GM13976 (cell line): ENCODE measurements at regions not wholly inside any gene's neighbourhood (a gene's known extent, or its start where the extent isn't known, plus 50 kb on each side); places are given as distances from the start of the nearest gene placed in this dataset.
"Not testable (repeated sequence)": the region's sequence is repeated elsewhere in the genome, so short reads cannot be mapped to it uniquely, and the experiment has no call there.

Experiments
- DNase-seq: peaks from one replicate; pipeline ENCODE4 v3.0.0; 2012; ENCODE audit warnings: low spot score
- CTCF ChIP-seq: IDR thresholded peaks from 2 replicates; pipeline ENCODE4 v1.5.1; 2012; ENCODE audit warnings: borderline replicate concordance, mild to moderate bottlenecking; ENCODE audit not compliant: insufficient read depth; ENCODE audit errors: extremely low read depth, missing control alignments, control extremely low read depth
- in situ Hi-C: fragments of 300-500 bp; cut with MboI; formaldehyde crosslinking; loops from one replicate; pipeline ENCODE4 v1.12.0; 2022; ENCODE audit warnings: low sequenced_read_pairs, mixed read lengths, inconsistent platforms; ENCODE audit not compliant: unreplicated experiment

DNA sequence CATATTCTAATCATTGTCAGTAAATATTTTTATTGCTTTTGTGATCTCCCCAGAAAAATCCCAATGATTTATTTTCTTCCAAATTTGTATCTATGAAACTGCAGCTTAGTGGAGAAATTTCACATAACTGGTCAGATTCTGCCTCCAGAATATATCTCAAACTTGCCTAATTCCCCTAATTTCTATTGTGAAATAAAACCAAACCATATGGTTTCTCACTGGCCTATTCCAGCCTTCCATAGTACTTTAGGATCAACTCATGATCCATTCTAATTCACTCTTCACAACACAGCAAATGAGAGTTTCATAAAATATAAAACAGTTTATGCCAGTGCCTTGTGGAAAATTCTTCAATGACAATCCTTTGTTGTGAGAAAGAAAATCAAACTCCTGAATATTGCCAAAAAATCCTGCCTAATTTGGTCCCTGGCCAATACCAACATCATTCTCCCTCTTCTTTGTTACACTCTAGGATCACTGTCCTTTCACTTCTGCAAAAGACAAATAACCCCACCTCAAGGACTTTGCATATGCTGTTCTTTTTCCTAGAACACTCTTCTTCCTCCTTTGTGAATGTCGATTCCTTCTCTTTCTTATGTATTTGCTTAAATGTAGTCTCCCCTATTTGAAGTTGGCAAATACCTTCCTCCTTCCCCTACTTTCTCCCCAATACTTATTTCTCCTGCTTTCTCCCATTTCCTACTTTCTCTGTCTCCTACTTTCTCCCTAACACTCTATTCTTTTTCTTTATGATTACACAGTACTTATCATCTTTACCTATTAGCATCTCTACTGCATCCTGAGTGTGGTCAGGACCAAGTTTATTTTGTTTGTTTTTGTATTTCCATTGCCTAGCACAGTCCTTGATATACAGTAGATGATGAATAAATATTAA is 587.5 kb downstream of the RFPL4B start:
- in situ Hi-C loops, result no loop called here
- no peak for DNase-seq
- TF ChIP-seq CTCF, result no peak

- TF ChIP-seq CTCF, result no peak
- no peak for DNase-seq
- in situ Hi-C loops, result no loop called here
Observed at GRCh38 chr6:112935402-112936078, 588.4 kb downstream of the RFPL4B start.

DNA sequence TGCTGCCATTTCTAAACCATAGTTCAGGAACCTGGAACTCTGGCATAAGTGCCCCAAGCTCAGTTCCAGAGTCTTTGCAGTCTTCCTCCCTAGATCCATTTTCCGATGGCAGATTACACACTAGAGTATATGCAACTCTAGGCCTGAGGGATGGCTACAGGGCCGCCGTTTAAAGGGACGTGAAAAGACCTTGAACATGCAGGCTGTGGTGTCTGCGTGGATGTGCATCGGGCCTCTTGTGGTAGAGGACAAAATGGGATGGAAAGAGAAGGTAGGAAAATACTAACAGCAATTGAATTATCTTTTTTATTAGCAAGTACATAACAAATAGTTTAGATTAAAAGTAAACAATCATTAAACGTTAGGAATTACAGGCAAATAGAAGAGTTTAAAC is 588.9 kb downstream of the RFPL4B start:
- TF ChIP-seq CTCF, result no peak
- in situ Hi-C loops, result no loop called here
- DNase-seq, result no peak

DNA sequence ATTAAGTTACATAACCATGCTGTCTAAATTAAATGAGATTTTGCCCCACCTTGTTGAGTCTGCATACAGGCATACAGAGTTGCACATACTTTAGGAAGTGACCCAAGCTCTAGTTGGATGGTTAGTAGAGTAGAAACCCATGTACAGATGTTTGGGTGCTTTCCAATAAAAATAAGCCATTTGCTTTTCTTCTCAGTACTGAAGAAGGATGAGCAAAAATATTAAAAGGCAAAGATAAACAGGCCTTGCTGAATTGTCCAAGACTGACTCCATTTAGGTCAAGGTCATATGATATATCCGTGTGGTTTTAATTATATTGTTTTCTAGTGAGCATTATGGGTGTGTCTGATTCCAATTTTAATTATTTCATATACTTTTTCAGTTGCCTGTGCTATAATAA is 589.4 kb downstream of the RFPL4B start:
- no peak for TF ChIP-seq CTCF
- in situ Hi-C loops, result no loop called here
- no peak for DNase-seq

- in situ Hi-C loops, DNase-seq: not testable (repeated sequence)
Observed at GRCh38 chr6:112937690-112938089, 590.6 kb downstream of the RFPL4B start.

GRCh38 chr6:112938650-112939049 is 591.5 kb downstream of the RFPL4B start:
- no peak for TF ChIP-seq CTCF
- in situ Hi-C loops, result no loop called here
- DNase-seq, result no peak

GRCh38 chr6:112939563-112939962 is 592.4 kb downstream of the RFPL4B start:
- DNase-seq, result no peak

More at GRCh38 chr6:112939563-112939962, 592.4 kb downstream of the RFPL4B start:
- no peak for TF ChIP-seq CTCF
- in situ Hi-C loops, result no loop called here
